8988T (cell line): ENCODE measurements at regions not wholly inside any gene's neighbourhood (a gene's known extent, or its start where the extent isn't known, plus 50 kb on each side); places are given as distances from the start of the nearest gene placed in this dataset.

Experiments used
- DNase-seq: peaks from one replicate; pipeline ENCODE4 v3.0.0; 2011

- no peak for DNase-seq
Observed at GRCh38 chr5:87069311-87069710, 198.4 kb upstream of the RASA1 start.

DNA sequence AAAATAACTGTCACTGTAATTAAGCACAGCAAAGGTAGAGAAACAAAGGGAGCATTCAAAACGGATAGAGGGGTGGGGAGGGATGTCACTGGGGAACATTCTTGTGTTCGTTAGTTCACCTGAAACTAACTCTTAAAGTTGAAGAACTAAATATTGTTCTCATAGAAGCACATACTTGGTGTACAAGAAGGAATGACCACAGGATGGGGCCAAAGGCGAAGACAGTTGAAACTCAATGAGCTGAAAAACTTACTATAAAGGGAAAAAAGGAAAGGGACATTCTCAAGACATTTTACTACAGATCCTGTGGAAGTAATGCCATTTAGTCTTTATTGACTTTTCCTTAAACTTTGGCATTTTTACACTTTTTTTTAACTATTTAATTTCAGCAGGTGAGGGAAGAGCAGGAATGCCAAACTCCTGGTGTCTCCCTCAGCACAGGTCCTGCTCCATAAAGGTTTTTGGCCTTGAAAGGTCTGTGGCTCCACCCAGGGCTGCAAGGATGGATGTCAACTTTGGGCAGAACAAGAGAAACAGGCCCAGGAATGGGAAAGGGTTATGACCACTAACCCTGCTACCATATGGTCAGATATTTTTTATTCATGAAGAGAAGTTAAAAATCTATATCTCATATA, 197.6 kb upstream of the RASA1 start:
- DNase-seq = no peak

DNA sequence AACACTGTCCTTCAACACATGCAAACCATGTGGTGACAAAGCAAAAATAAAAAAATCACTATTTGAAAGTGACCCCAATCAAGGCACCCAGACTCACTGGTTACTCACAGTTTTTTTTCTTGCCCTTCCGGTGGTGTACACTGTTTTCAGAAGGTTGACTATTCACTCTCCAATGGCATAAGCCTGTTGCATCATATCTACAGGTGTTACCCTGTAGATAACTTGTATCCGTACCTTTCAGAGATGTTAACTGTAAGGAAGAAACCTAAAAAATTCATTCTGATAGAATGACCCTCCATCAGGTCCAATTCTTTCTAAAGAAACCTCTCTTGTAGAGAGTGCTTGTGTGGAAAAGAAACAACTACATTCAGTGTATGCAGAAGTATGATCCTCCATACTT, 193.6 kb upstream of the RASA1 start:
- DNase-seq = no peak

GRCh38 chr5:87074934-87075541, 192.6 kb upstream of the RASA1 start:
- DNase-seq = no peak

DNA sequence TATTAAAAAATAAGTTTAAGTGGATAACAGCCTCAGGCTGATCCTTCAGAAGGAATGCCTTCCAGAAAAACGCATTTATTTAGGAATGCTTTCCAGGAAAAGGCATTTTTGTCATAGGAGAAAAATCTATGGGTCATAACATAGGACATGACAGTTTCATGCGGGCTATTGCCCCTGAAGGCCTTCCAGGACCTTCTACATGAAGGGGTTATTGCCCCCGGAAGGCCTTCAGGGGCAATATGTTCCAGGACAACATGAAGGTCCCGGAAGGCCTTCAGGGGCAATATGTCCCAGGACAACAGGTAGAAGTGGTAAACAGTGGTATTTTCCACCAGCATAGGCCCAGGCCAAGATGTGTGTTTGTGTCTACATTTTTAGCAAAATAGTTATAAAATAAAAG, 191.3 kb upstream of the RASA1 start:
- no peak for DNase-seq

DNA sequence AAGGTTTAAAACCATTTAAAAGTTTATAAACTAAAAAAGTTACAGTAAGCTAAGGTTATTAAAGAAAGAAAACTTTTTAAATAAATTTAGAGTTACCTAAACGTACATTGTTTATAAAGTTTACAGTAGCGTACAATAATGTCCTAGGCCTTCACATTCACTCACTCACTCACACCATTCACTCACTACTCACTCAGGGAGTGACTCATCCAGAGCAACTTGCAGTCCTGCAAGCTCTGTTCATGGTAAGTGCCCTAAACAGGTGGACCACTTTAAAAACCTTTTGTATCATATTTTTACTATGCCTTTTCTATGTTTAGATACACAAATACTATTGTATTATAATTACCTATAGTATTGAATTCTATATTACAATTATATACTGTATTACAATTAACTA, 190.8 kb upstream of the RASA1 start:
- no peak for DNase-seq

GRCh38 chr5:87079219-87079618, 188.5 kb upstream of the RASA1 start:
- DNase-seq = no peak

GRCh38 chr5:87081016-87081415, 186.7 kb upstream of the RASA1 start:
- DNase-seq = no peak

DNA sequence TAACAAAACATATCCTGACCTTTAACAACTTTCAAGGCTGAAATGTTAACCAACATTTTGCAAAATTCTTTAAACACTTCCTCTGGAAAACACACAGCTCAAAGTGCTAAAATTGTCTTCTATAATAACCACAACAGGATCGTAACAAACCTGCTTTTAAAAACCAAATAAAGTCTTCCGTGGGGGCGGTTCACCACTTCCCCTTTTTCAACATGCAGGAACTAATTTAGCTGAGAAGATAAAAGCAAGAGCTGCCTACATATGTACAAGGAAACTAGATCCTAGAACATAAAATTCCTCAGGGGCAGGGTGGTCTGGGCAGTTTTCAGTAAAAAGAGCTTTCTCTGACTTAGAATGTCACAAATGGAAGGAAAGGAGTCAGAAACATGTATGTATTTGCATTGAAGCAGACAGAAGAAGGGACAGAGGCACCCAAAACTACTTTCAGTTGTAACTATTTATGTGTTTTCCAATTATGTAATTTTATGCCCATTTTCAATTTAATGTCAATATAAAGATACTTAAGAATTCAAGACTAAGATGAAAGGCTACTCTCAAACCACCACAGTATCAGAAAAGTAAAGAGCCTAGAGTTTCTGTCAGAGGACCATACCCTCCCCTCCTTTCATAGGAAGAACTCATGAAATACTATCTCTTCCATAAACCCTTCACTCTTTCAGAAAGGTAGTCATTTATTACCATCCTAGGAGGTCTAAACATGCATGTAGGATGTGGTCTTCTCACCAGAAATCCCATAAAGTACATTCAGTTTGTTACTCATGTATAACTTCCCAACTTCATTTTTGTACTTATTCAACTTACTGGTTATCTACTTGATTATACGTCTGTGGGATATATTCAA, 185.9 kb upstream of the RASA1 start:
- no peak for DNase-seq

GRCh38 chr5:87094347-87094746, 173.3 kb upstream of the RASA1 start:
- DNase-seq = no peak

- no peak for DNase-seq
Observed at GRCh38 chr5:87094833-87095232, 172.8 kb upstream of the RASA1 start.

DNA sequence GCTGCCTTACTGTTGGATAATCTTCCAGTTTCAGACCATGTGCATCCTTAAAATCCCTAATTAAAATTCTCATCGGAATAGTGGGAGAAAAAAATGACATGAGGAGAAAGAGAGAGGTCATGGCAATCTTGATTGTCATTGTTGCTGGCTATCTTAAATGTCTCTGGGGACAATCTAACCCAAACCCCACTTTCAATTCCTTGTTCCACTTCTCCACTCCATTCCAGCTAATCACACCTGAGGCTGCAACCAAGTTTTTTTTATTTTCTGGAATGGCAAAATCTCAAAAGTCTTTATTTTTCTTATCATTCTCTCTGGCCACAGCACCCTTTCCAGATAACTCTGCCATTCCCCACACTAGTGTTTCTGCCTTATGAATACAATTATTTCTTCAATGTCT, 171.9 kb upstream of the RASA1 start:
- DNase-seq = no peak

DNA sequence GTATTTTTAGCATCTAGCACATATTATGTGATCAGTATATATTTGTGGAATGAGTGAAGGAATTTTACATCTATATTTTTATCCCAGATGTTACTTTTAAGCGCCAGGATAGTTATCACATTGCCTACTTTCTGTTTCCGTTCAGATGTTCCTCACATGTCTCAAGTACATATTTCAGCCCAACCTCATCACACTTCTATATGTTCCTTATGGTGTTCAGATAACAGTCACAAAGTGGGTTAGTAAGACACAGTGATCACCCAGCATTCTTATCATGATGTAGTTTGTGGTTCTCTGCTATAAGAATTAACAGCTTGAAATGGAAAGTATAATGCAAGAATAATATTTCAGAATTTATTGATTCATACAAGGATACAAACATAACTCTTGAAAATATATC, 170.0 kb upstream of the RASA1 start:
- no peak for DNase-seq

- DNase-seq = no peak
Observed at GRCh38 chr5:87099291-87099839, 168.3 kb upstream of the RASA1 start.

- no peak for DNase-seq
Observed at GRCh38 chr5:87099968-87100367, 167.7 kb upstream of the RASA1 start.

- DNase-seq = no peak
Observed at GRCh38 chr5:87101321-87101720, 166.4 kb upstream of the RASA1 start.

DNA sequence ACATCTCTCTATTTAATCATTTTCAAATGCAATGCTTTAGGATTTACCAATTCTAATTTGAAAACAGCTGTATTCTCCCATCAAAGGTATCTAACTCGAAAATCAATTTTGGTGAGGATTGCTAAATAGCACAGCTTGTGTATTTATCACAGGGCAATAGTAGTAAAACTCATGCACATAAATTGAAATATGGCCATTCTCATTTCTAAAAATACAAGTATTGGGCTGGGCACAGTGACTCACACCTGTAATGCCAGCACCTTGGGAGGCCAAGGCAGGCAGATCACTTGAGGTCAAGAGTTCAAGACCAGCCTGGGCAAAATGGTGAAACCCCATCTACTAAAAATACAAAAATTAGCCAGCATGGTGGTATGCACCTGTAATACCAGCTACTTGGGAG, 164.8 kb upstream of the RASA1 start:
- DNase-seq = no peak

DNA sequence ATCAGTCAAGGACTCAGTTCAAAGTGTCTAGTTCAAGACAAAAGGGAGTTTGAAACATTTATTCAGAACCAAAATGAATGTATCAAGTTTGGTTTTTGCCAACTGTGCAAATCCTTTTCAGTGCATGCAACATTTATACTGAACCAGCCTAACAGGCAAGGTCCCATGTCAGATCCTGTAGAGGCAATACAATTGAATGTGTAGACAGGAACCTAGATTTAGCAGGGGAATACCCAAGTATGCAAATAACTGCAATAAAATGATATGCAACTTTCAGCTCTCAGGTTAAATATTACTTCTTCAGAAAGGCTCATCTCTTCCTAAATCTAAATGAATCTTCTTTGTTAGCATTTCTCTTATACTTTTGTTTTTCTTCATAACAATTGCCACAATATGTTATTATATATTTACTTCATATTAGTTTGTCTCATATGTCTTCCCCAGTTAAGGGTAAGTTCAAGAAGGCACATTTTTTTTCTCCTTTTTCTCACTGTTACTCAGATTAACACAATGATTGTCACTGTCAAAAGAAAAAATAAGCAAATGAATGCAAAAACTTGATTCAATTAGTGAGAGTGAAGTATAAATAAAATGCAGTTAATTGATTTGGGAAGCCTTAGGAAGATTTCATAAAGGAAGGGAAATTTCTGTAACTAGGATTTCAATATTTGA, 163.9 kb upstream of the RASA1 start:
- no peak for DNase-seq

DNA sequence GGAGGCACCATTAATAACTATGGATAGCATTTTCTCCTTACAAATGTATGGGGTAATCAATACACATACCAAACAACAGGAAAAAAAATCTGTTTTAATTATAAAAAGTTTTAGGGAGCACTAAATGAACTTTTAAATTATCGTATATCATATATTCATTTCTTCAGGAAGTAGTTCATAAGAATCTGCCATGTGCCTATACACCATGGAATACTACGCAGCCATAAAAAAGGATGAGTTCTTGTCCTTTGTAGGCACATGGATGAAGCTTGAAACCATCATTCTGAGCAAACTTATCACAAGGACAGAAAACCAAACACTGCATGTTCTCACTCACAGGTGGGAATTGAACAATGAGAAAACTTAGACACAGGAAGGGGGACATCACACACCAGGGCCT, 162.1 kb upstream of the RASA1 start:
- DNase-seq = no peak

DNA sequence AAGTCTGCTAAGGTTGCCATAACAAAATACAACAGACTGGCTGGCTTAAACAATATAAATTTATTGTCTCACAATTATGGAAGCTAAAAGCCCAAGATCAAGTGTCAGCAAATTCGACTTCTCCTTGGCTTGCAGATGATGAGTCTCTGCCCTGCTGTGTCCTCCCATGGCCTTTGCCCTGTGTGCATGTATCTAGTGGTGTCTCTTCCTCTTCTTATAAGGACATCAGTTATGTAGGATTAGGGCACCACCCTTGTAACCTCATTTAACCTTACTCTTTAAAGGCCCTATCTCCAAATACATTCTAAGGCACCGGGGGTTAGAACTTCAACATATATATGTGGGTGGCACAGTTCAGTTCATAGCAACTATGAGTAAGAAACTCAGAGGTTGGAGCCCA, 157.9 kb upstream of the RASA1 start:
- DNase-seq = no peak

- DNase-seq = no peak
Observed at GRCh38 chr5:87110721-87111120, 157.0 kb upstream of the RASA1 start.

- DNase-seq = no peak
Observed at GRCh38 chr5:87113861-87114260, 153.8 kb upstream of the RASA1 start.

GRCh38 chr5:87114631-87115030, 153.1 kb upstream of the RASA1 start:
- no peak for DNase-seq
